PFSK-1 (cell line): ENCODE measurements at regions not wholly inside any gene's neighbourhood (a gene's known extent, or its start where the extent isn't known, plus 50 kb on each side); places are given as distances from the start of the nearest gene placed in this dataset.

Source experiments
- POLR2AphosphoS5 ChIP-seq: IDR thresholded peaks from 2 replicates; pipeline ENCODE4 v1.6.1; 2012; ENCODE audit warnings: low read depth, mild to moderate bottlenecking, control low read depth, low read length, moderate library complexity
- REST ChIP-seq, 2 experiments: IDR thresholded peaks; 2 replicates each; pipeline versions ENCODE4 v1.6.1 to v1.8.0; 2011 to 2012; ENCODE audit warnings: low read depth in 2 of 2, low read length in 2 of 2, control low read depth in 1 of 2, inconsistent platforms in 1 of 2, mild to moderate bottlenecking in 1 of 2, moderate library complexity in 1 of 2; ENCODE audit not compliant: insufficient read depth in 1 of 2
- SIN3A ChIP-seq: IDR thresholded peaks from 2 replicates; pipeline ENCODE4 v1.6.1; 2012; ENCODE audit warnings: mild to moderate bottlenecking, low read length, moderate library complexity, borderline replicate concordance; ENCODE audit not compliant: insufficient read depth

DNA sequence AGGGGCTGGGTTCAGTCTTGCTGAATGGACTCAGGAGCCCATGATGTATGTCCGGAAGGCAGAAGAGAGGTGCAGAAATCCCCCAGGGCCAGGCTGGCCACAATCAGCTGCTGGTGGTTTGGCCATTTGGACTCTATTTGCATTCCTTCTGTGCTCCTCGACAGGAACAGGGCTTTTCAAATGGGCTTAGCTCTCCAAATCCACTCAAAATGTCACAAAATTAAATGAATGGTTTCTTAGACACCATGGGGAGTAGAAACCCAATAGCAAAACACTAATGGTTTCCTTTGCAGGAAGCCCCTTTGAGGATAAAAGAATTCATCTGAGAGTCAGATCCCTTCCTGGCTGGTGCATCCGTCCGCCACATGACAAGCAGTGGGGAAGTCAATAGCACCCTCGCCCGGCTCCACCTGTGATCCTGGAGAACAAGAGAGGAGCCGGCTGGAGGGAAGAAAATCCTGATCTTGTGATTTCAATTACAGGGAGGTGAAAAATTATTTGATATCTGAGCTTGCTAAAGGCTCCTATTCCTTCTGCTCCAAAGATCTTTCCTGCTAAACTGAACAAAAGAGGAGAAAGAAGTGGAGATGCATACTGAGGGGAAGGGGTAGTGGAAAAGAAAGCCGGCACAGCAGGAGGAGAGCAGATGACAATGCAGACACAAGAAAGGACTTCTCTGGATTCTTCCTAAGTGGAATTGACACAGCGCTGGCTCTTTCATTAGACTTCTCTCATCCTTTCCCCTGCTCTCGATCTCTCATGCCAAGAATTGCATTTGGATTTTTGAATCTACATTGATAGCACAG, 190.7 kb downstream of the C7orf25 start:
- TF ChIP-seq POLR2AphosphoS5 (no peak), REST (IDR thresholded peaks at IDR 0.05; ENCODE audit: insufficient read depth in 1 of 2, low read depth in 2 of 2, low read length in 2 of 2) (no peak), SIN3A (no peak)
